Keratinocyte (primary cell): ENCODE measurements at regions not wholly inside any gene's neighbourhood (a gene's known extent, or its start where the extent isn't known, plus 50 kb on each side); places are given as distances from the start of the nearest gene placed in this dataset.

Source experiments
- EZH2 ChIP-seq: IDR thresholded peaks from one replicate; pipeline ENCODE4 v1.6.1; 2012; ENCODE audit warnings: inconsistent platforms, mild to moderate bottlenecking, low read length, moderate library complexity
- TF ChIP-seq, protein P1 (sequence below), 3 experiments: IDR thresholded peaks in 1 of 3; conservative IDR thresholded peaks in 1 of 3; optimal IDR thresholded peaks in 1 of 3; 2 replicates in 2 of 3; 3 replicates in 1 of 3; pipeline versions ENCODE3 to v1.5.1; 2011; ENCODE audit warnings: low read length in 3 of 3, mild to moderate bottlenecking in 3 of 3, moderate library complexity in 2 of 3, control low read depth in 1 of 3, inconsistent platforms in 1 of 3; ENCODE audit not compliant: insufficient read depth in 2 of 3; ENCODE audit errors: extremely low read depth in 1 of 3

DNA sequence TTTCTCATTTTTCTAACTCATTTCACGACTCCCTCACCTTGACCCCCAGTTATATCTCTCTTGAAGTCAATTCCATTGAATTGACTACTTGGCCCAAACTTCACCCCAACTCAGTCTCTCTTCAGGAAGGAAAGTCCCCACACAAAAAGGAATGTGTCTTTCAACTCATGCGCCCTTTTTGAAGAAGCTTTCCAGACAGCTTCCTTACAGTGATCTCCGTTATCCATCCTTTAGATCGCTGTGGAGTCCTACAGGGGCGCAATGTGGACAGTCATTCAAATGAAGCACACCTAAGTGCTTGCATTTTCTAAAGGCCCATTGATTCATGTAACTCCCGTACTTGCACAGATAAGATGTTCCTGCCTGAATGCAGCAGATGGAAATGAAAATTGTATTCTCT, 101.1 kb upstream of the VPREB1 start:
- TF ChIP-seq, protein P1, sequence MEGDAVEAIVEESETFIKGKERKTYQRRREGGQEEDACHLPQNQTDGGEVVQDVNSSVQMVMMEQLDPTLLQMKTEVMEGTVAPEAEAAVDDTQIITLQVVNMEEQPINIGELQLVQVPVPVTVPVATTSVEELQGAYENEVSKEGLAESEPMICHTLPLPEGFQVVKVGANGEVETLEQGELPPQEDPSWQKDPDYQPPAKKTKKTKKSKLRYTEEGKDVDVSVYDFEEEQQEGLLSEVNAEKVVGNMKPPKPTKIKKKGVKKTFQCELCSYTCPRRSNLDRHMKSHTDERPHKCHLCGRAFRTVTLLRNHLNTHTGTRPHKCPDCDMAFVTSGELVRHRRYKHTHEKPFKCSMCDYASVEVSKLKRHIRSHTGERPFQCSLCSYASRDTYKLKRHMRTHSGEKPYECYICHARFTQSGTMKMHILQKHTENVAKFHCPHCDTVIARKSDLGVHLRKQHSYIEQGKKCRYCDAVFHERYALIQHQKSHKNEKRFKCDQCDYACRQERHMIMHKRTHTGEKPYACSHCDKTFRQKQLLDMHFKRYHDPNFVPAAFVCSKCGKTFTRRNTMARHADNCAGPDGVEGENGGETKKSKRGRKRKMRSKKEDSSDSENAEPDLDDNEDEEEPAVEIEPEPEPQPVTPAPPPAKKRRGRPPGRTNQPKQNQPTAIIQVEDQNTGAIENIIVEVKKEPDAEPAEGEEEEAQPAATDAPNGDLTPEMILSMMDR (optimal IDR thresholded peaks at IDR 0.05 in 1 of 3, IDR thresholded peaks at IDR 0.05 in 1 of 3, conservative IDR thresholded peaks at IDR 0.05 in 1 of 3; ENCODE audit: extremely low read depth in 1 of 3, insufficient read depth in 2 of 3, low read length in 3 of 3): no peak
- TF ChIP-seq EZH2: no peak
